OCI-LY3 (cell line): ENCODE measurements at regions not wholly inside any gene's neighbourhood (a gene's known extent, or its start where the extent isn't known, plus 50 kb on each side); places are given as distances from the start of the nearest gene placed in this dataset.
"Not testable (repeated sequence)": the region's sequence is repeated elsewhere in the genome, so short reads cannot be mapped to it uniquely, and the experiment has no call there.

Experiments used
- H2AFZ ChIP-seq: fragments of 200-600, 300-600 bp; shearing (Covaris generic); 2 replicates; pipeline ENCODE4 v1.6.0; 2014; ENCODE audit warnings: antibody characterized with exemption, low read depth, low read length
- H3K27ac ChIP-seq: fragments of 200-600, 300-600 bp; sonication (generic); 2 replicates; pipeline ENCODE4 v1.5.1; 2014; ENCODE audit warnings: mild to moderate bottlenecking, low read length, moderate library complexity, mixed read lengths
- H3K27me3 ChIP-seq: fragments of 200-600, 300-600 bp; sonication (generic); 2 replicates; pipeline ENCODE4 v1.6.1; 2014; ENCODE audit warnings: low read depth, low read length, mixed read lengths
- H3K36me3 ChIP-seq: fragments of 200-600, 300-600 bp; sonication (generic); replicated peaks from 2 replicates; pipeline ENCODE3; 2014; ENCODE audit warnings: low read depth, low read length, mixed read lengths
- H3K4me1 ChIP-seq: fragments of 300-600, 200-600 bp; sonication (generic); 2 replicates; pipeline ENCODE4 v1.6.1; 2014; ENCODE audit warnings: low read length, mixed read lengths
- H3K4me2 ChIP-seq: fragments of 200-600, 300-600 bp; sonication (generic); 2 replicates; pipeline ENCODE4 v1.6.1; 2014; ENCODE audit warnings: low read length, mixed read lengths
- H3K4me3 ChIP-seq: fragments of 300-600, 200-600 bp; sonication (generic); 2 replicates; pipeline ENCODE4 v1.5.1; 2014; ENCODE audit warnings: antibody characterized with exemption, mild to moderate bottlenecking, low read length, moderate library complexity
- H3K79me2 ChIP-seq: fragments of 300-600, 200-600 bp; shearing (Covaris generic); 2 replicates; pipeline ENCODE4 v1.6.1; 2014; ENCODE audit warnings: mild to moderate bottlenecking, low read length, mixed read lengths
- H3K9ac ChIP-seq: fragments of 300-600, 200-600 bp; shearing (Covaris generic); 2 replicates; pipeline ENCODE4 v1.6.0; 2014; ENCODE audit warnings: mild to moderate bottlenecking, low read length, moderate library complexity
- H3K9me3 ChIP-seq: fragments of 200-600, 300-600 bp; shearing (Covaris generic); 2 replicates; pipeline ENCODE4 v1.6.1; 2014; ENCODE audit warnings: low read length, mixed read lengths; ENCODE audit not compliant: insufficient read depth
- H4K20me1 ChIP-seq: fragments of 200-600, 300-600 bp; sonication (generic); 2 replicates; pipeline ENCODE4 v1.6.1; 2016; ENCODE audit warnings: low read length, mixed read lengths; ENCODE audit not compliant: insufficient read depth
- CTCF ChIP-seq: fragments of 200-600, 300-600 bp; sonication (generic); IDR thresholded peaks from 2 replicates; pipeline ENCODE4 v1.5.1; 2014; ENCODE audit warnings: antibody characterized with exemption, low read length, low read depth
- EZH2phosphoT487 ChIP-seq: fragments of 200-600 bp; shearing (Covaris generic); IDR thresholded peaks from 2 replicates; pipeline ENCODE4 v1.6.1; 2018; ENCODE audit warnings: antibody characterized with exemption, mixed run types, low read depth

GRCh38 chr4:170167678-170168077, 77.9 kb upstream of the AADAT start:
- no peak overlapping the region for H3K4me2 ChIP-seq
- H2AFZ ChIP-seq: no peak overlapping the region
- no peak overlapping the region for H3K9ac ChIP-seq
- no peak overlapping the region for H3K4me3 ChIP-seq
- H3K4me1 ChIP-seq: no peaks in the 10 kb centered on the region
- no peaks in the 10 kb centered on the region for H4K20me1 ChIP-seq
- no peak overlapping the region for H3K27ac ChIP-seq
- no peak for TF ChIP-seq EZH2phosphoT487
- TF ChIP-seq CTCF: no peak
- H3K79me2 ChIP-seq: no peaks in the 10 kb centered on the region
- H3K27me3 ChIP-seq: no peaks in the 10 kb centered on the region
- H3K9me3 ChIP-seq: no peaks in the 10 kb centered on the region
- H3K36me3 ChIP-seq: no peaks in the 10 kb centered on the region

- not testable (repeated sequence) for H3K4me2 ChIP-seq, H3K27ac ChIP-seq, H3K36me3 ChIP-seq, H3K9me3 ChIP-seq, H3K4me3 ChIP-seq, H3K79me2 ChIP-seq, H3K9ac ChIP-seq, H3K4me1 ChIP-seq, H3K27me3 ChIP-seq, H2AFZ ChIP-seq, H4K20me1 ChIP-seq
These were observed 76.4 kb upstream of the AADAT start for GRCh38 chr4:170166193-170166592.

GRCh38 chr4:170162416-170162815, 72.7 kb upstream of the AADAT start:
- no peaks in the 10 kb centered on the region for H3K36me3 ChIP-seq
- no peaks in the 10 kb centered on the region for H3K79me2 ChIP-seq
- H3K27ac ChIP-seq: no peak overlapping the region
- H3K4me3 ChIP-seq: no peak overlapping the region
- H3K4me2 ChIP-seq: no peak overlapping the region
- no peaks in the 10 kb centered on the region for H3K27me3 ChIP-seq
- no peaks in the 10 kb centered on the region for H4K20me1 ChIP-seq
- H3K4me1 ChIP-seq: no peaks in the 10 kb centered on the region
- no peak overlapping the region for H2AFZ ChIP-seq
- no peak overlapping the region for H3K9ac ChIP-seq
- TF ChIP-seq CTCF (no peak), EZH2phosphoT487 (no peak)
- no peaks in the 10 kb centered on the region for H3K9me3 ChIP-seq

- H2AFZ ChIP-seq: no peak overlapping the region
- no peak overlapping the region for H3K9ac ChIP-seq
- no peaks in the 10 kb centered on the region for H3K4me1 ChIP-seq
- H3K4me2 ChIP-seq: no peak overlapping the region
- H4K20me1 ChIP-seq: no peaks in the 10 kb centered on the region
- H3K79me2 ChIP-seq: no peaks in the 10 kb centered on the region
- H3K9me3 ChIP-seq: no peaks in the 10 kb centered on the region
- no peaks in the 10 kb centered on the region for H3K27me3 ChIP-seq
- TF ChIP-seq CTCF (no peak), EZH2phosphoT487 (no peak)
- no peak overlapping the region for H3K4me3 ChIP-seq
- H3K36me3 ChIP-seq: no peaks in the 10 kb centered on the region
- H3K27ac ChIP-seq: no peak overlapping the region
These were observed 67.9 kb upstream of the AADAT start for GRCh38 chr4:170157670-170158069.

GRCh38 chr4:170145120-170145519, 55.4 kb upstream of the AADAT start:
- Histone ChIP-seq H3K27ac (no peak overlapping the region), H3K9me3 (no peaks in the 10 kb centered on the region), H2AFZ (no peak overlapping the region), H3K27me3 (no peaks in the 10 kb centered on the region), H3K9ac (no peak overlapping the region), H3K79me2 (no peaks in the 10 kb centered on the region), H3K4me2 (no peak overlapping the region), H3K36me3 (no peaks in the 10 kb centered on the region), H3K4me3 (no peak overlapping the region), H4K20me1 (no peaks in the 10 kb centered on the region), H3K4me1 (no peaks in the 10 kb centered on the region)
- TF ChIP-seq CTCF: no peak
- TF ChIP-seq EZH2phosphoT487: no peak
